Mammary epithelial cell (primary cell): ENCODE measurements at regions not wholly inside any gene's neighbourhood (a gene's known extent, or its start where the extent isn't known, plus 50 kb on each side); places are given as distances from the start of the nearest gene placed in this dataset.

Source experiments
- EZH2 ChIP-seq: IDR thresholded peaks from 2 replicates; pipeline ENCODE4 v1.6.1; 2012; ENCODE audit warnings: low read length, inconsistent platforms, borderline replicate concordance
- TF ChIP-seq, protein P1 (sequence below), 2 donors: IDR thresholded peaks in 1 of 2; conservative IDR thresholded peaks in 1 of 2; 2 replicates each; pipeline ENCODE4 v1.5.1; 2011 to 2012; ENCODE audit warnings: inconsistent platforms in 2 of 2, low read length in 2 of 2, mild to moderate bottlenecking in 2 of 2, control low read depth in 1 of 2, low read depth in 1 of 2; ENCODE audit not compliant: insufficient read depth in 1 of 2; ENCODE audit errors: extremely low read depth in 1 of 2

GRCh38 chr2:155980941-155981560 lies 351.5 kb downstream of the NR4A2 start:
- TF ChIP-seq, protein P1, sequence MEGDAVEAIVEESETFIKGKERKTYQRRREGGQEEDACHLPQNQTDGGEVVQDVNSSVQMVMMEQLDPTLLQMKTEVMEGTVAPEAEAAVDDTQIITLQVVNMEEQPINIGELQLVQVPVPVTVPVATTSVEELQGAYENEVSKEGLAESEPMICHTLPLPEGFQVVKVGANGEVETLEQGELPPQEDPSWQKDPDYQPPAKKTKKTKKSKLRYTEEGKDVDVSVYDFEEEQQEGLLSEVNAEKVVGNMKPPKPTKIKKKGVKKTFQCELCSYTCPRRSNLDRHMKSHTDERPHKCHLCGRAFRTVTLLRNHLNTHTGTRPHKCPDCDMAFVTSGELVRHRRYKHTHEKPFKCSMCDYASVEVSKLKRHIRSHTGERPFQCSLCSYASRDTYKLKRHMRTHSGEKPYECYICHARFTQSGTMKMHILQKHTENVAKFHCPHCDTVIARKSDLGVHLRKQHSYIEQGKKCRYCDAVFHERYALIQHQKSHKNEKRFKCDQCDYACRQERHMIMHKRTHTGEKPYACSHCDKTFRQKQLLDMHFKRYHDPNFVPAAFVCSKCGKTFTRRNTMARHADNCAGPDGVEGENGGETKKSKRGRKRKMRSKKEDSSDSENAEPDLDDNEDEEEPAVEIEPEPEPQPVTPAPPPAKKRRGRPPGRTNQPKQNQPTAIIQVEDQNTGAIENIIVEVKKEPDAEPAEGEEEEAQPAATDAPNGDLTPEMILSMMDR (conservative IDR thresholded peaks at IDR 0.05 in 1 of 2, IDR thresholded peaks at IDR 0.05 in 1 of 2; ENCODE audit: extremely low read depth in 1 of 2, insufficient read depth in 1 of 2, low read depth in 1 of 2, low read length in 2 of 2) = no peak
- TF ChIP-seq EZH2 = no peak
